B cell (primary cell): ENCODE measurements at regions not wholly inside any gene's neighbourhood (a gene's known extent, or its start where the extent isn't known, plus 50 kb on each side); places are given as distances from the start of the nearest gene placed in this dataset.

Source experiments
- ATAC-seq: fragments of 200-7000 bp; cut with Tn5 transposase; one replicate; pipeline ENCODE4 v1.10.0; 2021; ENCODE audit warnings: low read depth, mild to moderate bottlenecking, moderate number of reproducible peaks, moderate library complexity
- CTCF ChIA-PET: fragments of 350-600 bp; sonication (Branson Sonifier 250); formaldehyde crosslinking; loops from one replicate; lab custom pipeline; 2021; ENCODE audit warnings: antibody characterized with exemption, inconsistent platforms; lab: Charles Lee
- POLR2A ChIA-PET: fragments of 350-600 bp; sonication (Branson Sonifier 250); formaldehyde crosslinking; loops from one replicate; lab custom pipeline; 2021; ENCODE audit warnings: antibody characterized with exemption; lab: Charles Lee
- DNase-seq: peaks from one replicate; pipeline ENCODE4 v3.0.0; 2013
- H2AFZ ChIP-seq: 2 replicates; pipeline ENCODE4 v1.6.1; 2012; ENCODE audit warnings: mild to moderate bottlenecking, low read depth, low read length; ENCODE audit not compliant: insufficient read depth, poor library complexity, severe bottlenecking
- H3K27ac ChIP-seq, 2 donors: 1 replicate in 1 of 2; 2 replicates in 1 of 2; pipeline ENCODE4 v1.5.1; 2012 to 2013; ENCODE audit warnings: low read length in 2 of 2, mild to moderate bottlenecking in 2 of 2, moderate library complexity in 1 of 2
- H3K27me3 ChIP-seq, 4 experiments: fragments of 200-600 bp in 1 of 4; sonication (generic) in 1 of 4; replicated peaks in 1 of 4; 1 replicate in 2 of 4; 2 replicates in 2 of 4; pipeline versions ENCODE4 v1.6.1 to v1.7.0; 2013 to 2016; ENCODE audit warnings: low read length in 3 of 4, mild to moderate bottlenecking in 2 of 4, mixed read lengths in 1 of 4, moderate library complexity in 1 of 4; ENCODE audit not compliant: insufficient read depth in 4 of 4, control insufficient read depth in 3 of 4; ENCODE audit errors: control extremely low read depth in 1 of 4
- H3K36me3 ChIP-seq, 2 experiments: replicated peaks in 1 of 2; 1 replicate in 1 of 2; 2 replicates in 1 of 2; pipeline versions ENCODE4 v1.6.1 to v1.7.1; 2013; ENCODE audit warnings: low read length in 1 of 2; ENCODE audit not compliant: insufficient read depth in 2 of 2, control insufficient read depth in 1 of 2; ENCODE audit errors: control extremely low read depth in 1 of 2, extremely low read depth in 1 of 2
- H3K4me1 ChIP-seq, 2 donors: fragments of 200-600 bp in 1 of 2; sonication (generic) in 1 of 2; 1 replicate in 1 of 2; 2 replicates in 1 of 2; pipeline versions ENCODE4 v1.5.1 to v1.6.1; 2013 to 2017; ENCODE audit warnings: low read length in 2 of 2; ENCODE audit not compliant: control insufficient read depth in 2 of 2, insufficient read depth in 2 of 2
- H3K4me2 ChIP-seq: replicated peaks from 2 replicates; pipeline ENCODE3; 2012; ENCODE audit warnings: mild to moderate bottlenecking, low read depth, low read length; ENCODE audit not compliant: poor library complexity, severe bottlenecking
- H3K4me3 ChIP-seq, 5 experiments: fragments of 200-600 bp in 1 of 5; sonication (generic) in 1 of 5; 1 replicate in 3 of 5; 2 replicates in 2 of 5; pipeline versions ENCODE4 v1.5.1 to v1.7.0; 2011 to 2016; ENCODE audit warnings: low read length in 4 of 5, mild to moderate bottlenecking in 4 of 5, low read depth in 2 of 5, control low read depth in 1 of 5, moderate library complexity in 1 of 5; ENCODE audit not compliant: insufficient read depth in 1 of 5; ENCODE audit errors: control extremely low read depth in 1 of 5, extremely low read depth in 1 of 5
- H3K79me2 ChIP-seq: fragments of 200-600 bp; sonication (generic); one replicate; pipeline ENCODE4 v1.6.0; 2016; ENCODE audit warnings: low read length; ENCODE audit not compliant: control insufficient read depth, insufficient read depth
- H3K9ac ChIP-seq: fragments of 200-600 bp; sonication (generic); 2 replicates; pipeline ENCODE4 v1.6.1; 2017; ENCODE audit warnings: mild to moderate bottlenecking, low read length, moderate library complexity
- H3K9me3 ChIP-seq, 3 donors: one replicate each; pipeline versions ENCODE4 v1.6.1 to v1.7.1; 2013; ENCODE audit warnings: low read length in 2 of 3; ENCODE audit not compliant: control insufficient read depth in 2 of 3, insufficient read depth in 1 of 3; ENCODE audit errors: control extremely low read depth in 1 of 3
- H4K20me1 ChIP-seq: 2 replicates; pipeline ENCODE4 v1.6.0; 2012; ENCODE audit warnings: mild to moderate bottlenecking, low read length; ENCODE audit not compliant: insufficient read depth, control insufficient read depth, poor library complexity, severe bottlenecking
- H3K27ac Mint-ChIP-seq: one replicate; pipeline ENCODE4 v1.8.0; 2021; ENCODE audit warnings: mixed read lengths
- H3K27me3 Mint-ChIP-seq: one replicate; pipeline ENCODE4 v1.8.0; 2021; ENCODE audit warnings: mixed read lengths
- H3K4me1 Mint-ChIP-seq: one replicate; pipeline ENCODE4 v1.8.0; 2021; ENCODE audit warnings: mixed read lengths
- H3K4me3 Mint-ChIP-seq: one replicate; pipeline ENCODE4 v1.8.0; 2021; ENCODE audit warnings: mixed read lengths
- H3K9me3 Mint-ChIP-seq: one replicate; pipeline ENCODE4 v1.8.0; 2022; ENCODE audit warnings: mixed read lengths; ENCODE audit not compliant: insufficient read depth
- CTCF ChIP-seq: fragments of 200-600 bp; IDR thresholded peaks from one replicate; pipeline ENCODE4 v1.8.0; 2022; ENCODE audit warnings: antibody characterized with exemption, mild to moderate bottlenecking
- EZH2 ChIP-seq: IDR thresholded peaks from 2 replicates; pipeline ENCODE4 v1.6.1; 2012; ENCODE audit warnings: borderline replicate concordance, low read depth, mild to moderate bottlenecking, moderate library complexity, low read length; ENCODE audit not compliant: insufficient read depth, poor library complexity, severe bottlenecking
- WGBS: methylation state at CpG from one replicate; pipeline ENCODE4 v1.1.5; 2013; ENCODE audit warnings: missing lambda C conversion rate; ENCODE audit not compliant: insufficient coverage; 5-methylcytosine and 5-hydroxymethylcytosine counted together
- intact Hi-C: fragments of 100-400 bp; cut with micrococcal nuclease; formaldehyde crosslinking; loops from one replicate; pipeline ENCODE4 v1.10.0; 2022

- Histone ChIP-seq H3K4me3 (no peak overlapping the region), H3K27ac (no peak overlapping the region), H3K36me3 (no peaks in the 10 kb centered on the region), H3K4me2 (no peak overlapping the region), H3K27me3 (no peaks in the 10 kb centered on the region), H3K4me1 (no peaks in the 10 kb centered on the region), H3K79me2 (no peaks in the 10 kb centered on the region), H3K9me3 (no peaks in the 10 kb centered on the region), H2AFZ (no peak overlapping the region), H4K20me1 (no peaks in the 10 kb centered on the region), H3K9ac (no peak overlapping the region)
- H3K27me3 Mint-ChIP-seq: no peaks in the 10 kb centered on the region
- no CpG with 5 or more reads among the region's 2 CpGs for WGBS
- no peak overlapping the region for H3K27ac Mint-ChIP-seq
- DNase-seq (no peak), ATAC-seq (no peak)
- ChIA-PET CTCF (no interaction called here), POLR2A (no interaction called here)
- H3K4me3 Mint-ChIP-seq: no peak overlapping the region
- no peaks in the 10 kb centered on the region for H3K9me3 Mint-ChIP-seq
- intact Hi-C loops: no loop called here
- TF ChIP-seq EZH2 (no peak), CTCF (no peak)
- no peaks in the 10 kb centered on the region for H3K4me1 Mint-ChIP-seq
These were observed 1591.4 kb downstream of the HACE1 start for GRCh38 chr6:103268335-103268734.

GRCh38 chr6:103264020-103264419, 1595.7 kb downstream of the HACE1 start:
- H3K4me3 Mint-ChIP-seq: no peak overlapping the region
- H3K27me3 ChIP-seq: no peaks in the 10 kb centered on the region
- no peaks in the 10 kb centered on the region for H3K79me2 ChIP-seq
- no peak overlapping the region for H3K4me3 ChIP-seq
- no peaks in the 10 kb centered on the region for H3K9me3 Mint-ChIP-seq
- no peak overlapping the region for H2AFZ ChIP-seq
- DNase-seq (no peak), ATAC-seq (no peak)
- no peak overlapping the region for H3K27ac ChIP-seq
- H3K36me3 ChIP-seq: no peaks in the 10 kb centered on the region
- 83% methylated on average over 9 of the region's 9 CpGs for WGBS
- no peaks in the 10 kb centered on the region for H3K4me1 Mint-ChIP-seq
- no peak for TF ChIP-seq CTCF
- TF ChIP-seq EZH2: no peak
- no peak overlapping the region for H3K4me2 ChIP-seq
- CTCF ChIA-PET: no interaction called here
- no peaks in the 10 kb centered on the region for H3K9me3 ChIP-seq
- intact Hi-C loops: no loop called here
- H3K4me1 ChIP-seq: no peaks in the 10 kb centered on the region
- POLR2A ChIA-PET: no interaction called here
- H3K27ac Mint-ChIP-seq: no peak overlapping the region
- H3K27me3 Mint-ChIP-seq: no peaks in the 10 kb centered on the region
- H3K9ac ChIP-seq: no peak overlapping the region
- H4K20me1 ChIP-seq: no peaks in the 10 kb centered on the region
